ENCODE measurements at regions not wholly inside any gene's neighbourhood (a gene's known extent, or its start where the extent isn't known, plus 50 kb on each side); places are given as distances from the start of the nearest gene placed in this dataset.

DNA sequence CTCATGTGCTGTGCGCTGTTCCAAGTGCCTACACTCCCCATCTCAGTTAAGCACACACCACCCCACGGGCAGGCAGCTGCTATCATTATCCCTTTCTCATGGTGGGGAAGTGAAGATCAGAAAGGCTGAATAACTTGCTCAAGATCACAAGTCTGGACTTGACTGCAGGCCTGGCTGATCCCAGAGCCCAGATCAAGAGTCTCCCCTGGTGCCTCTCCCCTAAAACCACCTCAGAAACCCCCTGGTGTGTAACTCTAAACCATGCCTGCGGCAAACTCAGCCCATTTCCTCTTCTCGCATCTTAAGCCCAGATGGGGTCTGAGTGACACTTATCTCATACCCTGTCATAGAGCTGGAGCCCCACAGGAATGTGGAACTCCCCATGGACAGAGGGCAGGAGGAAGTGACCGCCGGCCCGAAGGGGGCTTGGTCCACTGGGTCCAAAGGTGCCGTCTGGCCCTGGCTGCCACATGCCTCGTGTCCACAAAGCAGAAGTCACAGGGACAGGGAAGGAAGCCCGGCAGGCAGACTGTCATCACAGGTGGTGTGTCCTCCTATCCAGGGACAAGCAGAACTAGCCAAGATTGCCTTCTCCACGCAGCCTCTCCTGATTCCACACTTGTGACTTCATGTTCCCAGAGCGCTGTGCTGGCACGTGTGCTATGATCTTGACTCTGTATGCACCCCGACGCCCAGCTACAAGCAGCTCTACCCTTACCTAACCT, 92.1 kb downstream of the SYF2 start:
- TF ChIP-seq POLR2AphosphoS5 (IDR thresholded peaks at IDR 0.05; ENCODE audit: borderline replicate concordance, low read depth, low read length) (no peak), EZH2 (IDR thresholded peaks at IDR 0.05) (no peak)
